ENCODE measurements at regions not wholly inside any gene's neighbourhood (a gene's known extent, or its start where the extent isn't known, plus 50 kb on each side); places are given as distances from the start of the nearest gene placed in this dataset.

GRCh38 chrX:12002876-12003275 lies 135.4 kb upstream of the FRMPD4 start:
- no peaks in the 10 kb centered on the region for H3K27me3 ChIP-seq
- no peaks in the 10 kb centered on the region for H3K4me1 ChIP-seq
- DNase-seq, result no peak
- TF ChIP-seq POLR2A (IDR thresholded peaks at IDR 0.05) (no peak), POLR2AphosphoS5 (IDR thresholded peaks at IDR 0.05) (no peak), EP300 (IDR thresholded peaks at IDR 0.05; ENCODE audit: low read depth) (no peak), CTCF (IDR thresholded peaks at IDR 0.05) (no peak)
- no peak overlapping the region for H3K27ac ChIP-seq
- H3K9me3 ChIP-seq, result no peaks in the 10 kb centered on the region
- in situ Hi-C loops (cut with MboI; ENCODE audit: low pct_ligation_motif_present in 1 of 4, low pct_unique_long_range_greater_than_20kb in 1 of 4, low sequenced_read_pairs in 3 of 4), result no loop called here
- intact Hi-C loops (cut with DNase I; ENCODE audit: low total_unique reads), result no loop called here
- no peak overlapping the region for H3K4me3 ChIP-seq
- H3K36me3 ChIP-seq, result no peaks in the 10 kb centered on the region

GRCh38 chrX:12007881-12008280 lies 130.4 kb upstream of the FRMPD4 start:
- in situ Hi-C loops (cut with MboI; ENCODE audit: low pct_ligation_motif_present in 1 of 4, low pct_unique_long_range_greater_than_20kb in 1 of 4, low sequenced_read_pairs in 3 of 4) (no loop called here), intact Hi-C loops (cut with DNase I; ENCODE audit: low total_unique reads) (no loop called here)
- Histone ChIP-seq H3K4me1 (no peaks in the 10 kb centered on the region), H3K27ac (no peak overlapping the region), H3K36me3 (no peaks in the 10 kb centered on the region), H3K4me3 (no peak overlapping the region), H3K27me3 (no peaks in the 10 kb centered on the region), H3K9me3 (no peaks in the 10 kb centered on the region)
- no peak for TF ChIP-seq EP300 (IDR thresholded peaks at IDR 0.05; ENCODE audit: low read depth)
- no peak for TF ChIP-seq CTCF (IDR thresholded peaks at IDR 0.05)
- no peak for TF ChIP-seq POLR2AphosphoS5 (IDR thresholded peaks at IDR 0.05)
- TF ChIP-seq POLR2A (IDR thresholded peaks at IDR 0.05), result no peak
- 35% methylated on average over 2 of the region's 2 CpGs; no CpG with 5 or more reads in 1 of the 2 donors for WGBS, 2 donors (ENCODE audit: low coverage in 1 of 2)
- DNase-seq, result no peak

GRCh38 chrX:12010436-12010835 lies 127.8 kb upstream of the FRMPD4 start:
- no peak for DNase-seq
- intact Hi-C loops (cut with DNase I; ENCODE audit: low total_unique reads), result no loop called here
- Histone ChIP-seq H3K4me1 (no peaks in the 10 kb centered on the region), H3K4me3 (no peak overlapping the region), H3K9me3 (no peaks in the 10 kb centered on the region), H3K27me3 (no peaks in the 10 kb centered on the region), H3K27ac (no peak overlapping the region), H3K36me3 (no peaks in the 10 kb centered on the region)
- TF ChIP-seq POLR2A (IDR thresholded peaks at IDR 0.05) (no peak), EP300 (IDR thresholded peaks at IDR 0.05; ENCODE audit: low read depth) (no peak), POLR2AphosphoS5 (IDR thresholded peaks at IDR 0.05) (no peak), CTCF (IDR thresholded peaks at IDR 0.05) (no peak)
- in situ Hi-C loops (cut with MboI; ENCODE audit: low pct_ligation_motif_present in 1 of 4, low pct_unique_long_range_greater_than_20kb in 1 of 4, low sequenced_read_pairs in 3 of 4), result no loop called here
- WGBS, 2 donors (ENCODE audit: low coverage in 1 of 2), result 28 to 67% methylated on average over 1 of the region's 1 CpG

GRCh38 chrX:12011075-12011474 lies 127.2 kb upstream of the FRMPD4 start:
- 63% methylated on average over 2 of the region's 2 CpGs; no CpG with 5 or more reads in 1 of the 2 donors for WGBS, 2 donors (ENCODE audit: low coverage in 1 of 2)

More at GRCh38 chrX:12011075-12011474, 127.2 kb upstream of the FRMPD4 start:
- H3K27me3 ChIP-seq, result no peaks in the 10 kb centered on the region
- no peaks in the 10 kb centered on the region for H3K36me3 ChIP-seq
- no peak for TF ChIP-seq EP300 (IDR thresholded peaks at IDR 0.05; ENCODE audit: low read depth)
- no peak for TF ChIP-seq POLR2A (IDR thresholded peaks at IDR 0.05)
- TF ChIP-seq CTCF (IDR thresholded peaks at IDR 0.05), result no peak
- no peak for TF ChIP-seq POLR2AphosphoS5 (IDR thresholded peaks at IDR 0.05)
- H3K4me1 ChIP-seq, result no peaks in the 10 kb centered on the region
- H3K27ac ChIP-seq, result no peak overlapping the region
- no peaks in the 10 kb centered on the region for H3K9me3 ChIP-seq
- in situ Hi-C loops (cut with MboI; ENCODE audit: low pct_ligation_motif_present in 1 of 4, low pct_unique_long_range_greater_than_20kb in 1 of 4, low sequenced_read_pairs in 3 of 4), result no loop called here
- no peak for DNase-seq
- intact Hi-C loops (cut with DNase I; ENCODE audit: low total_unique reads), result no loop called here
- no peak overlapping the region for H3K4me3 ChIP-seq

Data from transverse colon (tissue), 4 donors.